LNCaP clone FGC (cell line): ENCODE measurements at regions not wholly inside any gene's neighbourhood (a gene's known extent, or its start where the extent isn't known, plus 50 kb on each side); places are given as distances from the start of the nearest gene placed in this dataset.

Source experiments
- DNase-seq: peaks from one replicate; pipeline ENCODE4 v3.0.0-alpha.2; 2011; ENCODE audit warnings: low read depth
- H3K4me3 ChIP-seq: 2 replicates; pipeline ENCODE4 v1.5.1; 2011; ENCODE audit warnings: mild to moderate bottlenecking, low read depth, low read length, control low read depth
- TF ChIP-seq, protein P1 (sequence below): IDR thresholded peaks from 2 replicates; pipeline ENCODE4 v1.5.1; 2012; ENCODE audit warnings: mild to moderate bottlenecking; ENCODE audit not compliant: control insufficient read depth, insufficient read depth; ENCODE audit errors: extremely low read depth

DNA sequence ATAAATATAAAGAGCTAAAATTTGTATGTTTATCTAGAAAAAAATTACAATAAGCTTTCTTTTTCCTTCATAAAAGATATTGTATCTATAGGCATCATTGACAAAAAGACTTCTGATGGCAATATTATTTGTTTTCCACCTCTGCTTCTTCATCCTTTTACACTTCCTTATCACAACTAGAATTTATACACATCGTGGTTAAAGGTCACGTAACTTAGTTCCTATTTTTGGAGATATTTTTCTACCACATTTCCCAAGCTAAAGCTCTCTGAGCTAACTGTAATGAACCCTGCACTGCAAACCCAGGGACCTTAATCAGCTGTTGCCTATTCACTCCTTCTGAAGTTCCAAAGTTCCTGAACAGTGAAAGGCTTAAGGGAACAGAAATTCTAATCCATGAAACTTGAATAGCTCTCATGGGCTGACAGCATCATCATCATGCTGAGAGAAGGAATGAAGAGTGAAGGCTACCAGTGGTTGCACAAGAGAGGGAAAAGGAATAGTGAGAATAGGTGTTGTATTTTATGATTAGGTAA, 106.1 kb upstream of the SLC13A1 start:
- DNase-seq, result no peak
- no peak overlapping the region for H3K4me3 ChIP-seq
- TF ChIP-seq, protein P1, sequence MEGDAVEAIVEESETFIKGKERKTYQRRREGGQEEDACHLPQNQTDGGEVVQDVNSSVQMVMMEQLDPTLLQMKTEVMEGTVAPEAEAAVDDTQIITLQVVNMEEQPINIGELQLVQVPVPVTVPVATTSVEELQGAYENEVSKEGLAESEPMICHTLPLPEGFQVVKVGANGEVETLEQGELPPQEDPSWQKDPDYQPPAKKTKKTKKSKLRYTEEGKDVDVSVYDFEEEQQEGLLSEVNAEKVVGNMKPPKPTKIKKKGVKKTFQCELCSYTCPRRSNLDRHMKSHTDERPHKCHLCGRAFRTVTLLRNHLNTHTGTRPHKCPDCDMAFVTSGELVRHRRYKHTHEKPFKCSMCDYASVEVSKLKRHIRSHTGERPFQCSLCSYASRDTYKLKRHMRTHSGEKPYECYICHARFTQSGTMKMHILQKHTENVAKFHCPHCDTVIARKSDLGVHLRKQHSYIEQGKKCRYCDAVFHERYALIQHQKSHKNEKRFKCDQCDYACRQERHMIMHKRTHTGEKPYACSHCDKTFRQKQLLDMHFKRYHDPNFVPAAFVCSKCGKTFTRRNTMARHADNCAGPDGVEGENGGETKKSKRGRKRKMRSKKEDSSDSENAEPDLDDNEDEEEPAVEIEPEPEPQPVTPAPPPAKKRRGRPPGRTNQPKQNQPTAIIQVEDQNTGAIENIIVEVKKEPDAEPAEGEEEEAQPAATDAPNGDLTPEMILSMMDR, result no peak

DNA sequence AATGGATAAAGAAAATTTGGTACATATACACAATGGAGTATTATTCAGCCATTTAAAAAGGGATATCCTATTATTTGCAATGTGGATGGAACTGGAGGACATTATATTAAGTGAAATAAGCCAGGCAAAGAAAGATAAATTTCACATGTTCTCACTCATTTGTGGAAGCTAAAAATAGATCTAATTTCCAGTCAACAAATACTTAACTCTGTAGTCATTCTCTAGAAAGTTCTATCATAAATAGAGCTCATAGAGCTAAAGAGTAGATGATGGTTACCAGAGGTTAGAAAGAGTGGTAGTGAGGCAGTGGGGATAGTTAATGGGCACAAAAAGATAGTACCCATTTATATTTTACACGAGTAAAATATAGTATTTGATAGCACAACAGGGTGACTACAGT, 104.2 kb upstream of the SLC13A1 start:
- TF ChIP-seq, protein P1, result no peak
- H3K4me3 ChIP-seq, result no peak overlapping the region
- DNase-seq, result no peak

DNA sequence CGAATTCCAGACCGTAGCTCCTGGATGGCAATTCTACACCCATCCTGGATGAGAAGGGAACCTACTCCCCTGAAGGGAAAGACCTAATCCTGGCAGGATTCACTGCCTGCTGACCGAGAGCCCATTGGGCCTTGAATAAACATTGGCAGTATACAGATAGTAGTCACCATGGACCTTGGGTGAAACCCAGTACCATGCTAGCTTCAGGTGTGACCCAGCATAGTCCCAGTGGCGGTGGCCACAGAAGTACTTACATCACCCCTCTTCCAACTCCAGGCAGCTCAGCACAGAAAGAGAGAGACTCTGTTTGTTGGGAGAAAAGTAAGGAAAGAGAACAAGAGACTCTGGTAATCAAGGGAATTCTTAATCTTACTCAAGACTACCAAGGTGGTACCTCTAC, 97.2 kb upstream of the SLC13A1 start:
- TF ChIP-seq, protein P1, result no peak
- no peak for DNase-seq
- no peak overlapping the region for H3K4me3 ChIP-seq

DNA sequence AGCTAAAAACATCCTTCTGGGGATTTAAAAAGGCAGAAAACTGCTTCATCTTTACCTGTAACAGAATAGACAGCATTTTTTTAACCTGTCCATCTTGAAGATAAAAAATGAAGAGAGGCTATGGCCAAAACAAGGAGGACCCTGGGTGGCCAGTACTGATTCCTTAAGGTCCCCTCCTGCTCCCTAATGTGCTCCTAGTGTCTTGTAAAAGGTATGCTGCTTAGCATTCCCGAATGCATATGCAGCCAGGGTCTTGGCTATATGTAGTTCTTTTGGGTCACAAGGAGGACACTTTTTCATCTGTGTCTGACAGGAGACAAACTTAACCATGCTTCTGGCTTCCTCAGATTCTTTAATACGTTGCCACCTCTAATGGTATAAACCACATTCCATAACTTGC, 93.9 kb upstream of the SLC13A1 start:
- TF ChIP-seq, protein P1, result no peak
- DNase-seq, result no peak
- H3K4me3 ChIP-seq, result no peak overlapping the region

DNA sequence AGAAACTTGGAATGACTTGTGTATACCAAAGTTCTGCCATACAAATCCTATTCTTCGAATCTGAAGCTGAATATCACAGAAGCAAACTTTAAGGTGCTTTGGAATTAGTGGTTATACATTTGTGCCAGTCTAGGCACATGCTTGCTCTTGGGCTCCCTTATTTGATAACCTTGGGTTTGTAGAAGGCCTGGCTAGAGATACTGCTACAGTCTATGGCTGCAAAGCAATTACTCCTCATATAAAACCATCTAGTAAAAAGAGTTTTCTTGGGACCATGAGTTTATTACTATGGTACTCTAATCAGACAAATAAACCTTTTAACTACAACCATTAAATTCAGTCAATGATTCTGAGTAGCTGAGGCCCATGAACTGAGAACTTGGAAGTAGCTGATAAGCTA, 92.5 kb upstream of the SLC13A1 start:
- no peak for DNase-seq
- H3K4me3 ChIP-seq, result no peak overlapping the region
- TF ChIP-seq, protein P1, result no peak

DNA sequence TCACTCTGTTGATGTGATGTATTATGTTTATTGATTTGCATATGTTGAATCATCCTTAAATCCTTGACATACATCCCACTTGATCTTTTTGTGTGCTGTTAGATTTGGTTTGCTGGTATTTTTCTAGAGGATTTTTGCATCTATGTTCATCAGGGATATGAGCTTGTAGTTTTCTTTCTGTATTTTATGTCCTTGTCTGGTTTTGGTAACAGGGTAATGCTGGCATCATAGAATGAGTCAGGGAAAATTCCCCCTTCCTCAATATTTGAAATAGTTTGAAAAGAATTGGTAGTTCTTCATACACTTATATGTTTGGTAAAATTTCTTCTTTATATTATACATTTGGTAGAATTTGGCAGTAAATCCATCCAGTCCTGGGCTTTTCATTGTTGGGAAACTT, 89.4 kb upstream of the SLC13A1 start:
- DNase-seq, result no peak
- TF ChIP-seq, protein P1, result no peak
- H3K4me3 ChIP-seq, result no peak overlapping the region

DNA sequence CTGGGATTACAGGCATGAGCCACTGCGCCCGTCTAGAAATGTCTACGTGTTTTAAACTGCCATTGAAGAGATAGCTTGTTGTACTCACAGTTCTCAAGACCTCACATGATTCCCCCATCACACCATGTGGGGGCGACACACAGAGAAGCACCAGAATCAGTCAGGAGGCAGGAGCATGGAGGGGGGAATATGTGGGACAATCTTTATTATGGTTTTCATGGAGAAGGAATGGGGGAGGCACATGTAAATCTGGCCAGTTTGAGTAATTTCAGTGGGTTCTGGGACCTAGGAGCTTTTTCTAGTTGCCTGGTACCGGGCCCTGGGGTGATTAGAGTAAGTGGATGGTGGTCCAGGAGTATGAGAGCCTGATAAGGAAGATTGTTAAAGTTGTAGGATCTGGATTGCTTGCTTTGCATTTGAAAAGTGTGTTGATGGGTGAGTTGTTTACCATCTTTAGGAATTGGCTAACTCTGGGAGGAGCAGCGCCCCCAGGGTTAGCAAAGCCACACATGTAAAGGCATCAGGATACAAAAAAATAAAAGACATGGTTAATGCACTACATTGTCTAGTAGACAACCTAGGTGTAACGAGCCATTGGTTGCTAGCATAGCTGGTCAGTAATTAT, 85.4 kb upstream of the SLC13A1 start:
- DNase-seq, result no peak
- TF ChIP-seq, protein P1, result no peak
- no peak overlapping the region for H3K4me3 ChIP-seq
